ENCODE measurements at regions not wholly inside any gene's neighbourhood (a gene's known extent, or its start where the extent isn't known, plus 50 kb on each side); places are given as distances from the start of the nearest gene placed in this dataset.

- no peak for TF ChIP-seq CTCF (IDR thresholded peaks at IDR 0.05; ENCODE audit: insufficient read depth, low read length, poor library complexity, severe bottlenecking)
- no peak for DNase-seq (ENCODE audit: low read depth)
Measured at GRCh38 chr6:63371104-63371715, 51.4 kb upstream of the LGSN start.

GRCh38 chr6:63372951-63373533, 53.3 kb upstream of the LGSN start:
- no peaks in the 10 kb centered on the region for H3K27me3 ChIP-seq (ENCODE audit: control insufficient read depth, insufficient read depth, low read length)
- no peak for TF ChIP-seq CTCF (IDR thresholded peaks at IDR 0.05; ENCODE audit: insufficient read depth, low read length, poor library complexity, severe bottlenecking)
- DNase-seq (ENCODE audit: low read depth) = no peak
- no peaks in the 10 kb centered on the region for H3K36me3 ChIP-seq (ENCODE audit: control insufficient read depth, insufficient read depth, low read length)
- H3K4me3 ChIP-seq (ENCODE audit: low read depth, low read length) = no peak overlapping the region

More at GRCh38 chr6:63371104-63371715, 51.4 kb upstream of the LGSN start:
- no peak overlapping the region for H3K4me3 ChIP-seq (ENCODE audit: low read depth, low read length)
- H3K27me3 ChIP-seq (ENCODE audit: control insufficient read depth, insufficient read depth, low read length) = no peaks in the 10 kb centered on the region
- no peaks in the 10 kb centered on the region for H3K36me3 ChIP-seq (ENCODE audit: control insufficient read depth, insufficient read depth, low read length)

- TF ChIP-seq CTCF (IDR thresholded peaks at IDR 0.05; ENCODE audit: insufficient read depth, low read length, poor library complexity, severe bottlenecking) = no peak
- Histone ChIP-seq H3K36me3 (ENCODE audit: control insufficient read depth, insufficient read depth, low read length) (no peaks in the 10 kb centered on the region), H3K4me3 (ENCODE audit: low read depth, low read length) (no peak overlapping the region), H3K27me3 (ENCODE audit: control insufficient read depth, insufficient read depth, low read length) (no peaks in the 10 kb centered on the region)
- no peak for DNase-seq (ENCODE audit: low read depth)
Measured at GRCh38 chr6:63389191-63389844, 69.5 kb upstream of the LGSN start.

- no peaks in the 10 kb centered on the region for H3K36me3 ChIP-seq (ENCODE audit: control insufficient read depth, insufficient read depth, low read length)
- H3K27me3 ChIP-seq (ENCODE audit: control insufficient read depth, insufficient read depth, low read length) = no peaks in the 10 kb centered on the region
- no peak for TF ChIP-seq CTCF (IDR thresholded peaks at IDR 0.05; ENCODE audit: insufficient read depth, low read length, poor library complexity, severe bottlenecking)
- DNase-seq (ENCODE audit: low read depth) = no peak
- no peak overlapping the region for H3K4me3 ChIP-seq (ENCODE audit: low read depth, low read length)
Measured at GRCh38 chr6:63391203-63391970, 71.6 kb upstream of the LGSN start.

GRCh38 chr6:63392092-63392724, 72.4 kb upstream of the LGSN start:
- Histone ChIP-seq H3K27me3 (ENCODE audit: control insufficient read depth, insufficient read depth, low read length) (no peaks in the 10 kb centered on the region), H3K36me3 (ENCODE audit: control insufficient read depth, insufficient read depth, low read length) (no peaks in the 10 kb centered on the region), H3K4me3 (ENCODE audit: low read depth, low read length) (no peak overlapping the region)
- TF ChIP-seq CTCF (IDR thresholded peaks at IDR 0.05; ENCODE audit: insufficient read depth, low read length, poor library complexity, severe bottlenecking) = no peak
- no peak for DNase-seq (ENCODE audit: low read depth)
